ENCODE measurements at regions not wholly inside any gene's neighbourhood (a gene's known extent, or its start where the extent isn't known, plus 50 kb on each side); places are given as distances from the start of the nearest gene placed in this dataset.

- H3K9ac ChIP-seq (ENCODE audit: extremely low read depth, insufficient read length, low read length) = no peak overlapping the region
- no peak overlapping the region for H3K56ac ChIP-seq (ENCODE audit: insufficient read length, low read depth, low read length)
- Mint-ChIP-seq H3K9me3 (peaks cover 2 to 3% of the 10 kb centered on the region in 2 experiments; a peak in 2 of 5 replicates), H3K27me3 (ENCODE audit: low read depth) (no peaks in the 10 kb centered on the region), H3K4me3 (no peak overlapping the region), H3K27ac (peak overlapping the region in 2 of 3 experiments; percentile 6 to 18; a peak in 1 of 7 replicates), H3K4me1 (peaks cover 0 to 3% of the 10 kb centered on the region in 2 experiments; a peak in 1 of 4 replicates), H3K36me3 (ENCODE audit: insufficient read depth in 1 of 3, low read depth in 3 of 3) (no peaks in the 10 kb centered on the region)
- H2BK5ac ChIP-seq (ENCODE audit: insufficient read length, low read length) = no peak overlapping the region
- H2BK15ac ChIP-seq (ENCODE audit: low read depth, low read length) = no peak overlapping the region
- H3K4me2 ChIP-seq (ENCODE audit: insufficient read depth, insufficient read length, low read length) = no peak overlapping the region
- H3T11ph ChIP-seq (ENCODE audit: low read length) = no peak overlapping the region
- H3K18ac ChIP-seq (ENCODE audit: insufficient read length, low read depth, low read length) = no peak overlapping the region
- no peak overlapping the region for H3K23ac ChIP-seq (ENCODE audit: insufficient read length, low read depth, low read length)
- H2AFZ ChIP-seq (ENCODE audit: low read length) = no peak overlapping the region
- H2BK120ac ChIP-seq (ENCODE audit: low read depth, low read length, poor library complexity, severe bottlenecking) = no peak overlapping the region
- H3K27me3 ChIP-seq (ENCODE audit: insufficient read depth, low read length) = no peaks in the 10 kb centered on the region
- H4K5ac ChIP-seq (ENCODE audit: insufficient read length, low read depth, low read length) = no peak overlapping the region
- H3K23me2 ChIP-seq (ENCODE audit: insufficient read length, low read depth, low read length, poor library complexity, severe bottlenecking) = no peaks in the 10 kb centered on the region
- no peaks in the 10 kb centered on the region for H3K9me3 ChIP-seq (ENCODE audit: control insufficient read depth, low read depth, low read length)
- H3K14ac ChIP-seq (ENCODE audit: insufficient read depth, low read length) = no peak overlapping the region
- H3K4ac ChIP-seq (ENCODE audit: low read depth, low read length) = no peak overlapping the region
- no peak overlapping the region for H4K8ac ChIP-seq (replicated peaks; ENCODE audit: insufficient read length, low read depth, low read length)
- DNase-seq = no peak
- no peak overlapping the region for H3K27ac ChIP-seq (ENCODE audit: insufficient read length, low read depth, low read length)
- no peak overlapping the region for H4K91ac ChIP-seq (ENCODE audit: insufficient read length, low read depth, low read length)
- no CpG with 5 or more reads among the region's 3 CpGs for WGBS (ENCODE audit: extremely low coverage, insufficient read length, low lambda C conversion rate)
- H3K4me1 ChIP-seq (ENCODE audit: insufficient read depth, low read length) = no peaks in the 10 kb centered on the region
- TF ChIP-seq CTCF (conservative IDR thresholded peaks at IDR 0.05) = no peak
- H3K79me2 ChIP-seq (ENCODE audit: insufficient read depth, low read length) = no peaks in the 10 kb centered on the region
- H2AK5ac ChIP-seq (ENCODE audit: insufficient read length, low read length) = no peak overlapping the region
- no peak overlapping the region for H2BK20ac ChIP-seq (ENCODE audit: low read depth, low read length, poor library complexity, severe bottlenecking)
- no peaks in the 10 kb centered on the region for H3K79me1 ChIP-seq (ENCODE audit: insufficient read depth, low read depth, low read length, poor library complexity, severe bottlenecking)
- no peaks in the 10 kb centered on the region for H4K20me1 ChIP-seq (ENCODE audit: control insufficient read depth, insufficient read depth, insufficient read length)
- H2BK12ac ChIP-seq (ENCODE audit: insufficient read length, low read depth, low read length) = no peak overlapping the region
These were observed 324.0 kb downstream of the DIPK2A start for GRCh38 chr3:144295613-144296012.

Data from H9 (cell line).